GM23248 (cell line): ENCODE measurements at regions not wholly inside any gene's neighbourhood (a gene's known extent, or its start where the extent isn't known, plus 50 kb on each side); places are given as distances from the start of the nearest gene placed in this dataset.

Experiments used
- DNase-seq: peaks from one replicate; pipeline ENCODE4 v3.0.0-alpha.2; 2015
- H2AFZ ChIP-seq: fragments of 200-600 bp; sonication (generic); 2 replicates; pipeline ENCODE4 v1.6.1; 2016; ENCODE audit warnings: antibody characterized with exemption
- H3F3A ChIP-seq: fragments of 200-600 bp; sonication (generic); 2 replicates; pipeline ENCODE4 v1.6.1; 2016; ENCODE audit warnings: mild to moderate bottlenecking, antibody characterized with exemption, mixed run types; ENCODE audit not compliant: insufficient read depth
- H3K27ac ChIP-seq: fragments of 200-600 bp; sonication (generic); 2 replicates; pipeline ENCODE4 v1.5.1; 2016; ENCODE audit warnings: mild to moderate bottlenecking
- H3K27me3 ChIP-seq: fragments of 200-600 bp; sonication (generic); replicated peaks from 2 replicates; pipeline ENCODE4 v1.6.1; 2016; ENCODE audit warnings: mild to moderate bottlenecking; ENCODE audit not compliant: insufficient read depth
- H3K36me3 ChIP-seq: fragments of 200-600 bp; sonication (generic); 2 replicates; pipeline ENCODE4 v1.6.1; 2016; ENCODE audit warnings: low read depth, mild to moderate bottlenecking
- H3K4me1 ChIP-seq: fragments of 200-600 bp; sonication (generic); 2 replicates; pipeline ENCODE4 v1.6.1; 2016; ENCODE audit warnings: mild to moderate bottlenecking; ENCODE audit not compliant: insufficient read depth
- H3K4me2 ChIP-seq: fragments of 200-600 bp; sonication (generic); one replicate; pipeline ENCODE4 v1.6.1; 2016; ENCODE audit warnings: mild to moderate bottlenecking; ENCODE audit not compliant: unreplicated experiment
- H3K4me3 ChIP-seq: fragments of 200-600 bp; sonication (generic); 2 replicates; pipeline ENCODE4 v1.5.1; 2016; ENCODE audit warnings: mild to moderate bottlenecking
- H3K79me2 ChIP-seq: fragments of 200-600 bp; sonication (generic); 2 replicates; pipeline ENCODE4 v1.6.1; 2016; ENCODE audit warnings: mild to moderate bottlenecking; ENCODE audit not compliant: insufficient read depth
- H3K9ac ChIP-seq: fragments of 200-600 bp; sonication (generic); 2 replicates; pipeline ENCODE4 v1.6.1; 2016; ENCODE audit warnings: mild to moderate bottlenecking
- H3K9me2 ChIP-seq: fragments of 200-600 bp; sonication (generic); 2 replicates; pipeline ENCODE4 v1.6.1; 2016; ENCODE audit warnings: mixed run types, mild to moderate bottlenecking, moderate library complexity; ENCODE audit not compliant: insufficient read depth
- H3K9me3 ChIP-seq: fragments of 200-600 bp; sonication (generic); one replicate; pipeline ENCODE4 v1.6.1; 2017; ENCODE audit warnings: low read depth
- H4K20me1 ChIP-seq: fragments of 200-600 bp; sonication (generic); 2 replicates; pipeline ENCODE4 v1.6.0; 2016; ENCODE audit not compliant: insufficient read depth
- EZH2 ChIP-seq: fragments of 200-600 bp; sonication (generic); IDR thresholded peaks from 2 replicates; pipeline ENCODE4 v1.6.1; 2018; ENCODE audit warnings: antibody characterized with exemption, mild to moderate bottlenecking; ENCODE audit not compliant: insufficient read depth, poor library complexity, severe bottlenecking
- EZH2phosphoT487 ChIP-seq: fragments of 200-600 bp; sonication (generic); IDR thresholded peaks from 2 replicates; pipeline ENCODE4 v1.6.1; 2018; ENCODE audit warnings: antibody characterized with exemption, moderate library complexity, mild to moderate bottlenecking, low read depth; ENCODE audit not compliant: insufficient read depth
- WGBS, 2 experiments: methylation state at CpG; one replicate each; pipeline ENCODE4 v1.1.6; 2015 to 2017; ENCODE audit warnings: low lambda C conversion rate in 2 of 2, low coverage in 1 of 2; ENCODE audit errors: missing lambda C conversion rate in 2 of 2; 5-methylcytosine and 5-hydroxymethylcytosine counted together
- in situ Hi-C: fragments of 300-500 bp; cut with MboI; formaldehyde crosslinking; loops from 2 replicates; pipeline ENCODE4 v1.15.0; 2020

GRCh38 chr9:20271723-20272122, 350.6 kb downstream of the MLLT3 start:
- H3K4me3 ChIP-seq: no peak overlapping the region
- H2AFZ ChIP-seq: no peak overlapping the region
- TF ChIP-seq EZH2: no peak
- no peak for TF ChIP-seq EZH2phosphoT487
- in situ Hi-C loops: no loop called here
- H3K4me1 ChIP-seq: no peaks in the 10 kb centered on the region
- WGBS, 2 experiments: 38 to 42% methylated on average over 2 of the region's 2 CpGs
- no peaks in the 10 kb centered on the region for H3K9me3 ChIP-seq
- no peak for DNase-seq
- no peak overlapping the region for H3K9ac ChIP-seq
- H3K27me3 ChIP-seq: 0 out of 2 replicates have a peak, but pooled peaks cover 3% of the 10 kb centered on the region
- H3K4me2 ChIP-seq: no peak overlapping the region
- no peak overlapping the region for H3K27ac ChIP-seq
- no peaks in the 10 kb centered on the region for H3K9me2 ChIP-seq
- no peaks in the 10 kb centered on the region for H3K79me2 ChIP-seq
- H3K36me3 ChIP-seq: no peaks in the 10 kb centered on the region
- no peaks in the 10 kb centered on the region for H3F3A ChIP-seq
- H4K20me1 ChIP-seq: no peaks in the 10 kb centered on the region

- 0 out of 2 replicates have a peak, but pooled peaks cover 3% of the 10 kb centered on the region for H3K27me3 ChIP-seq
- H3K79me2 ChIP-seq: no peaks in the 10 kb centered on the region
- H3K9ac ChIP-seq: no peak overlapping the region
- no peaks in the 10 kb centered on the region for H3K4me1 ChIP-seq
- DNase-seq: peak; percentile 4
- H3K9me2 ChIP-seq: no peaks in the 10 kb centered on the region
- no peak overlapping the region for H3K4me2 ChIP-seq
- no peak overlapping the region for H2AFZ ChIP-seq
- no peak overlapping the region for H3K4me3 ChIP-seq
- in situ Hi-C loops: no loop called here
- no peaks in the 10 kb centered on the region for H3K9me3 ChIP-seq
- TF ChIP-seq EZH2 (no peak), EZH2phosphoT487 (no peak)
- no peaks in the 10 kb centered on the region for H3F3A ChIP-seq
- no peak overlapping the region for H3K27ac ChIP-seq
- H3K36me3 ChIP-seq: no peaks in the 10 kb centered on the region
- 0 to 9% methylated on average over 1 of the region's 1 CpG for WGBS, 2 experiments
- H4K20me1 ChIP-seq: no peaks in the 10 kb centered on the region
These were observed 351.2 kb downstream of the MLLT3 start for GRCh38 chr9:20271096-20271495.

- no peaks in the 10 kb centered on the region for H3F3A ChIP-seq
- H3K4me2 ChIP-seq: no peak overlapping the region
- H3K4me3 ChIP-seq: no peak overlapping the region
- no peak for TF ChIP-seq EZH2phosphoT487
- TF ChIP-seq EZH2: no peak
- no peaks in the 10 kb centered on the region for H3K9me3 ChIP-seq
- 0 out of 2 replicates have a peak, but pooled peaks cover 3% of the 10 kb centered on the region for H3K27me3 ChIP-seq
- no peak overlapping the region for H3K9ac ChIP-seq
- in situ Hi-C loops: no loop called here
- peak; percentile 5 for DNase-seq
- H3K79me2 ChIP-seq: no peaks in the 10 kb centered on the region
- H3K4me1 ChIP-seq: no peaks in the 10 kb centered on the region
- 0 to 3% methylated on average over 1 of the region's 1 CpG for WGBS, 2 experiments
- H3K36me3 ChIP-seq: no peaks in the 10 kb centered on the region
- H3K9me2 ChIP-seq: no peaks in the 10 kb centered on the region
- H4K20me1 ChIP-seq: no peaks in the 10 kb centered on the region
- no peak overlapping the region for H2AFZ ChIP-seq
- H3K27ac ChIP-seq: no peak overlapping the region
These were observed 352.1 kb downstream of the MLLT3 start for GRCh38 chr9:20270161-20270560.

GRCh38 chr9:20269620-20270019, 352.7 kb downstream of the MLLT3 start:
- Histone ChIP-seq H3K9me3 (no peaks in the 10 kb centered on the region), H3K36me3 (no peaks in the 10 kb centered on the region), H3K4me3 (no peak overlapping the region), H3K27ac (no peak overlapping the region), H2AFZ (no peak overlapping the region), H3K4me2 (no peak overlapping the region), H3F3A (no peaks in the 10 kb centered on the region), H3K4me1 (no peaks in the 10 kb centered on the region), H3K79me2 (no peaks in the 10 kb centered on the region), H3K9me2 (no peaks in the 10 kb centered on the region), H4K20me1 (no peaks in the 10 kb centered on the region), H3K27me3 (0 out of 2 replicates have a peak, but pooled peaks cover 3% of the 10 kb centered on the region), H3K9ac (no peak overlapping the region)
- in situ Hi-C loops: no loop called here
- WGBS, 2 experiments: 93% methylated on average over 2 of the region's 2 CpGs
- TF ChIP-seq EZH2phosphoT487 (no peak), EZH2 (no peak)
- DNase-seq: no peak

GRCh38 chr9:20264896-20265295, 357.4 kb downstream of the MLLT3 start:
- Histone ChIP-seq H3K27me3 (no peaks in the 10 kb centered on the region; the same call in 1 of the 2 replicates), H3K9ac (no peak overlapping the region), H3K4me1 (no peaks in the 10 kb centered on the region), H4K20me1 (no peaks in the 10 kb centered on the region), H3K79me2 (no peaks in the 10 kb centered on the region), H3K4me2 (no peak overlapping the region), H3K27ac (no peak overlapping the region), H3K36me3 (no peaks in the 10 kb centered on the region), H3K9me3 (no peaks in the 10 kb centered on the region), H3K9me2 (no peaks in the 10 kb centered on the region), H2AFZ (no peak overlapping the region), H3F3A (no peaks in the 10 kb centered on the region), H3K4me3 (no peak overlapping the region)
- in situ Hi-C loops: no loop called here
- WGBS, 2 experiments: 61 to 65% methylated on average over 7 of the region's 7 CpGs
- no peak for TF ChIP-seq EZH2phosphoT487
- no peak for TF ChIP-seq EZH2
- no peak for DNase-seq
